ENCODE measurements at regions not wholly inside any gene's neighbourhood (a gene's known extent, or its start where the extent isn't known, plus 50 kb on each side); places are given as distances from the start of the nearest gene placed in this dataset.

GRCh38 chr6:3557336-3557735, 100.5 kb upstream of the SLC22A23 start:
- Histone ChIP-seq H3K18ac (ENCODE audit: low read depth, low read length) (no peak overlapping the region), H2BK20ac (ENCODE audit: low read depth, low read length) (no peak overlapping the region), H2AK9ac (replicated peaks; ENCODE audit: low read depth, low read length, poor library complexity) (no peak overlapping the region), H3K9ac (ENCODE audit: low read depth, low read length) (no peak overlapping the region), H3K56ac (ENCODE audit: extremely low read depth, insufficient read depth, low read length) (no peak overlapping the region), H2BK5ac (ENCODE audit: low read depth, low read length, poor library complexity, severe bottlenecking) (no peak overlapping the region), H3K4ac (ENCODE audit: low read depth, low read length) (no peak overlapping the region), H3K36me3 (ENCODE audit: control insufficient read depth, insufficient read depth, low read length) (no peaks in the 10 kb centered on the region), H3K4me1 (ENCODE audit: control insufficient read depth, insufficient read depth, low read length) (no peaks in the 10 kb centered on the region), H3K9me3 (ENCODE audit: control insufficient read depth, insufficient read depth, low read length) (no peaks in the 10 kb centered on the region; the same call in 1 of the 2 replicates), H4K8ac (ENCODE audit: low read depth in 2 of 2, low read length in 2 of 2) (no peak overlapping the region), H3K4me3 (ENCODE audit: insufficient read depth, low read depth, low read length) (no peak overlapping the region), H4K20me1 (ENCODE audit: insufficient read depth, low read length) (no peaks in the 10 kb centered on the region), H3K79me1 (ENCODE audit: low read depth in 1 of 2, low read length in 2 of 2) (no peaks in the 10 kb centered on the region), H3K9me1 (ENCODE audit: insufficient read depth, low read length) (no peaks in the 10 kb centered on the region), H4K5ac (ENCODE audit: low read depth, low read length) (no peak overlapping the region), H2BK120ac (ENCODE audit: low read depth, low read length) (no peak overlapping the region), H2AFZ (replicated peaks; ENCODE audit: low read length, poor library complexity) (no peak overlapping the region), H3K4me2 (ENCODE audit: low read depth, low read length) (no peak overlapping the region), H3K14ac (replicated peaks; ENCODE audit: low read depth, low read length) (no peak overlapping the region), H3K23ac (ENCODE audit: low read depth, low read length) (no peak overlapping the region), H3K27me3 (ENCODE audit: control insufficient read depth, insufficient read depth, low read length) (peaks cover 22% of the 10 kb centered on the region), H2AK5ac (ENCODE audit: low read depth, low read length) (no peak overlapping the region), H2BK15ac (ENCODE audit: low read depth, low read length) (no peak overlapping the region), H4K91ac (ENCODE audit: insufficient read depth, low read depth, low read length) (no peak overlapping the region), H3K27ac (ENCODE audit: insufficient read depth, low read length) (no peak overlapping the region)
- ChIA-PET CTCF (no interaction called here), POLR2A (ENCODE audit: unreplicated experiment) (no interaction called here)
- TF ChIP-seq RAD21 (IDR thresholded peaks at IDR 0.05; ENCODE audit: low read length), result no peak
- TF ChIP-seq RFX5 (IDR thresholded peaks at IDR 0.05; ENCODE audit: low read depth, low read length), result no peak
- TF ChIP-seq CEBPB (IDR thresholded peaks at IDR 0.05; ENCODE audit: low read depth, low read length), result no peak
- no peak for TF ChIP-seq BHLHE40 (IDR thresholded peaks at IDR 0.05; ENCODE audit: low read depth, low read length)
- ATAC-seq (ENCODE audit: low read depth) (no peak), DNase-seq (no peak)
- intact Hi-C loops (cut with micrococcal nuclease), result no loop called here
- in situ Hi-C loops (cut with MboI; ENCODE audit: low sequenced_read_pairs), result no loop called here
- no CpG with 5 or more reads among the region's 3 CpGs for WGBS, 2 experiments (ENCODE audit: extremely low coverage in 2 of 2, insufficient read length in 1 of 2)
- no TSS peak for BruUV-seq (replicated peaks)
- dilution Hi-C loops (cut with HindIII; ENCODE audit: low sequenced_read_pairs, unreplicated experiment), result no loop called here
